ENCODE measurements at regions not wholly inside any gene's neighbourhood (a gene's known extent, or its start where the extent isn't known, plus 50 kb on each side); places are given as distances from the start of the nearest gene placed in this dataset.

GRCh38 chr15:70227147-70227546 lies 129.4 kb upstream of the TLE3 start:
- Histone ChIP-seq H3K36me3 (ENCODE audit: control insufficient read depth in 2 of 3, insufficient read depth in 3 of 3, low read length in 3 of 3) (no peaks in the 10 kb centered on the region), H3K4me3 (ENCODE audit: low read length in 3 of 3) (no peak overlapping the region), H3K27me3 (ENCODE audit: control insufficient read depth, insufficient read depth, low read length) (no peaks in the 10 kb centered on the region), H3K4me1 (ENCODE audit: control insufficient read depth in 2 of 3, insufficient read depth in 2 of 3, low read depth in 1 of 3, low read length in 3 of 3) (no peaks in the 10 kb centered on the region), H3K27ac (ENCODE audit: low read depth in 2 of 2, low read length in 2 of 2) (no peak overlapping the region), H3K9me3 (ENCODE audit: control insufficient read depth in 2 of 3, insufficient read depth in 1 of 3, low read length in 3 of 3) (peaks cover 0 to 13% (median 0%) of the 10 kb centered on the region in 3 donors), H3K9ac (ENCODE audit: low read length in 3 of 3) (no peak overlapping the region)
- FAIRE-seq (no peak), DNase-seq (peak in 4 of 5 donors; percentile 34 to 55 (median 44))
- no peak for TF ChIP-seq CTCF (IDR thresholded peaks at IDR 0.05; ENCODE audit: borderline replicate concordance, extremely low read depth, insufficient read depth)
- intact Hi-C loops (cut with DNase I) = no loop called here

GRCh38 chr15:70226337-70226980 lies 128.7 kb upstream of the TLE3 start:
- no peak overlapping the region for H3K4me3 ChIP-seq (ENCODE audit: low read length in 3 of 3)
- intact Hi-C loops (cut with DNase I) = no loop called here
- H3K27ac ChIP-seq (ENCODE audit: low read depth in 2 of 2, low read length in 2 of 2) = no peak overlapping the region
- no peak overlapping the region for H3K9ac ChIP-seq (ENCODE audit: low read length in 3 of 3)
- no peaks in the 10 kb centered on the region for H3K36me3 ChIP-seq (ENCODE audit: control insufficient read depth in 2 of 3, insufficient read depth in 3 of 3, low read length in 3 of 3)
- H3K4me1 ChIP-seq (ENCODE audit: control insufficient read depth in 2 of 3, insufficient read depth in 2 of 3, low read depth in 1 of 3, low read length in 3 of 3) = no peaks in the 10 kb centered on the region
- no peak for TF ChIP-seq CTCF (IDR thresholded peaks at IDR 0.05; ENCODE audit: borderline replicate concordance, extremely low read depth, insufficient read depth)
- no peaks in the 10 kb centered on the region for H3K27me3 ChIP-seq (ENCODE audit: control insufficient read depth, insufficient read depth, low read length)
- no peak for DNase-seq
- no peak for FAIRE-seq
- H3K9me3 ChIP-seq (ENCODE audit: control insufficient read depth in 2 of 3, insufficient read depth in 1 of 3, low read length in 3 of 3) = peaks cover 0 to 6% (median 0%) of the 10 kb centered on the region in 3 donors

- intact Hi-C loops (cut with DNase I) = no loop called here
- peaks cover 0 to 3% (median 0%) of the 10 kb centered on the region in 3 donors for H3K9me3 ChIP-seq (ENCODE audit: control insufficient read depth in 2 of 3, insufficient read depth in 1 of 3, low read length in 3 of 3)
- H3K4me1 ChIP-seq (ENCODE audit: control insufficient read depth in 2 of 3, insufficient read depth in 2 of 3, low read depth in 1 of 3, low read length in 3 of 3) = no peaks in the 10 kb centered on the region
- FAIRE-seq (no peak), DNase-seq (no peak)
- no peaks in the 10 kb centered on the region for H3K27me3 ChIP-seq (ENCODE audit: control insufficient read depth, insufficient read depth, low read length)
- TF ChIP-seq CTCF (IDR thresholded peaks at IDR 0.05; ENCODE audit: borderline replicate concordance, extremely low read depth, insufficient read depth) = no peak
- H3K9ac ChIP-seq (ENCODE audit: low read length in 3 of 3) = no peak overlapping the region
- no peak overlapping the region for H3K27ac ChIP-seq (ENCODE audit: low read depth in 2 of 2, low read length in 2 of 2)
- H3K4me3 ChIP-seq (ENCODE audit: low read length in 3 of 3) = no peak overlapping the region
- no peaks in the 10 kb centered on the region for H3K36me3 ChIP-seq (ENCODE audit: control insufficient read depth in 2 of 3, insufficient read depth in 3 of 3, low read length in 3 of 3)
These were observed 127.7 kb upstream of the TLE3 start for GRCh38 chr15:70225416-70225815.

- H3K27ac ChIP-seq (ENCODE audit: low read depth in 2 of 2, low read length in 2 of 2) = no peak overlapping the region
- H3K9me3 ChIP-seq (ENCODE audit: control insufficient read depth in 2 of 3, insufficient read depth in 1 of 3, low read length in 3 of 3) = no peaks in the 10 kb centered on the region
- intact Hi-C loops (cut with DNase I) = no loop called here
- no peak overlapping the region for H3K4me3 ChIP-seq (ENCODE audit: low read length in 3 of 3)
- no peaks in the 10 kb centered on the region for H3K36me3 ChIP-seq (ENCODE audit: control insufficient read depth in 2 of 3, insufficient read depth in 3 of 3, low read length in 3 of 3)
- FAIRE-seq = no peak
- no peak for TF ChIP-seq CTCF (IDR thresholded peaks at IDR 0.05; ENCODE audit: borderline replicate concordance, extremely low read depth, insufficient read depth)
- H3K27me3 ChIP-seq (ENCODE audit: control insufficient read depth, insufficient read depth, low read length) = no peaks in the 10 kb centered on the region
- no peaks in the 10 kb centered on the region for H3K4me1 ChIP-seq (ENCODE audit: control insufficient read depth in 2 of 3, insufficient read depth in 2 of 3, low read depth in 1 of 3, low read length in 3 of 3)
- DNase-seq = no peak
- H3K9ac ChIP-seq (ENCODE audit: low read length in 3 of 3) = no peak overlapping the region
These were observed 124.9 kb upstream of the TLE3 start for GRCh38 chr15:70222606-70223005.
